H9 (cell line): ENCODE measurements at regions not wholly inside any gene's neighbourhood (a gene's known extent, or its start where the extent isn't known, plus 50 kb on each side); places are given as distances from the start of the nearest gene placed in this dataset.

ENCODE experiments used
- DNase-seq: peaks from one replicate; pipeline ENCODE4 v3.0.0-alpha.2; 2017
- H2AFZ ChIP-seq: one replicate; pipeline ENCODE4 v1.6.1; 2013; ENCODE audit warnings: mild to moderate bottlenecking, low read length, control low read depth, moderate library complexity
- H2AK5ac ChIP-seq: 2 replicates; pipeline ENCODE4 v1.6.1; 2013; ENCODE audit warnings: low read length, control low read depth, mixed read lengths; ENCODE audit not compliant: insufficient read length
- H2BK120ac ChIP-seq: one replicate; pipeline ENCODE4 v1.6.1; 2013; ENCODE audit warnings: low read depth, mild to moderate bottlenecking, low read length, control low read depth, inconsistent platforms; ENCODE audit not compliant: poor library complexity, severe bottlenecking
- H2BK12ac ChIP-seq: 2 replicates; pipeline ENCODE4 v1.6.1; 2013; ENCODE audit warnings: low read length, control low read depth, mixed read lengths, low read depth; ENCODE audit not compliant: insufficient read length
- H2BK15ac ChIP-seq: 2 replicates; pipeline ENCODE4 v1.6.1; 2013; ENCODE audit warnings: low read depth, low read length, control low read depth
- H2BK20ac ChIP-seq: one replicate; pipeline ENCODE4 v1.6.1; 2013; ENCODE audit warnings: low read depth, mild to moderate bottlenecking, low read length, control low read depth, inconsistent platforms; ENCODE audit not compliant: poor library complexity, severe bottlenecking
- H2BK5ac ChIP-seq: 2 replicates; pipeline ENCODE4 v1.6.1; 2013; ENCODE audit warnings: low read length, control low read depth, mixed read lengths; ENCODE audit not compliant: insufficient read length
- H3K14ac ChIP-seq: 2 replicates; pipeline ENCODE4 v1.6.1; 2013; ENCODE audit warnings: low read length, control low read depth; ENCODE audit not compliant: insufficient read depth
- H3K18ac ChIP-seq: 2 replicates; pipeline ENCODE4 v1.6.1; 2013; ENCODE audit warnings: low read depth, mild to moderate bottlenecking, mixed read lengths, low read length, control low read depth; ENCODE audit not compliant: insufficient read length
- H3K23ac ChIP-seq: 2 replicates; pipeline ENCODE4 v1.6.1; 2013; ENCODE audit warnings: low read length, control low read depth, mixed read lengths, low read depth; ENCODE audit not compliant: insufficient read length
- H3K23me2 ChIP-seq: 2 replicates; pipeline ENCODE4 v1.6.1; 2013; ENCODE audit warnings: low read depth, mild to moderate bottlenecking, mixed read lengths, low read length, control low read depth; ENCODE audit not compliant: insufficient read length, poor library complexity, severe bottlenecking
- H3K27ac ChIP-seq: 2 replicates; pipeline ENCODE4 v1.5.1; 2013; ENCODE audit warnings: low read length, control low read depth, mixed read lengths, low read depth; ENCODE audit not compliant: insufficient read length
- H3K27me3 ChIP-seq: 2 replicates; pipeline ENCODE4 v1.6.1; 2013; ENCODE audit warnings: low read length, control low read depth, inconsistent platforms; ENCODE audit not compliant: insufficient read depth
- H3K4ac ChIP-seq: 2 replicates; pipeline ENCODE4 v1.6.1; 2013; ENCODE audit warnings: low read depth, mild to moderate bottlenecking, control low read depth, inconsistent platforms, low read length, moderate library complexity
- H3K4me1 ChIP-seq: 2 replicates; pipeline ENCODE4 v1.6.1; 2013; ENCODE audit warnings: low read length, control low read depth, inconsistent platforms; ENCODE audit not compliant: insufficient read depth
- H3K4me2 ChIP-seq: 2 replicates; pipeline ENCODE4 v1.6.1; 2013; ENCODE audit warnings: low read length, control low read depth, mixed read lengths; ENCODE audit not compliant: insufficient read length, insufficient read depth
- H3K56ac ChIP-seq: 2 replicates; pipeline ENCODE4 v1.6.1; 2013; ENCODE audit warnings: low read depth, mild to moderate bottlenecking, mixed read lengths, low read length, control low read depth; ENCODE audit not compliant: insufficient read length
- H3K79me1 ChIP-seq: 2 replicates; pipeline ENCODE4 v1.6.1; 2013; ENCODE audit warnings: low read depth, mild to moderate bottlenecking, moderate library complexity, low read length, control low read depth, inconsistent platforms; ENCODE audit not compliant: insufficient read depth, poor library complexity, severe bottlenecking
- H3K79me2 ChIP-seq: 2 replicates; pipeline ENCODE4 v1.6.1; 2013; ENCODE audit warnings: low read length, control low read depth, inconsistent platforms; ENCODE audit not compliant: insufficient read depth
- H3K9ac ChIP-seq: 2 replicates; pipeline ENCODE4 v1.6.1; 2013; ENCODE audit warnings: low read length, control low read depth, mixed read lengths; ENCODE audit not compliant: insufficient read length; ENCODE audit errors: extremely low read depth
- H3K9me3 ChIP-seq: one replicate; pipeline ENCODE4 v1.6.1; 2013; ENCODE audit warnings: low read depth, low read length, inconsistent platforms; ENCODE audit not compliant: control insufficient read depth
- H3T11ph ChIP-seq: one replicate; pipeline ENCODE4 v1.6.1; 2013; ENCODE audit warnings: mild to moderate bottlenecking, low read length, control low read depth, inconsistent platforms
- H4K20me1 ChIP-seq: one replicate; pipeline ENCODE4 v1.6.1; 2013; ENCODE audit not compliant: control insufficient read depth, insufficient read length, insufficient read depth
- H4K5ac ChIP-seq: 2 replicates; pipeline ENCODE4 v1.6.1; 2013; ENCODE audit warnings: low read depth, mild to moderate bottlenecking, mixed read lengths, low read length, control low read depth; ENCODE audit not compliant: insufficient read length
- H4K8ac ChIP-seq: replicated peaks from 2 replicates; pipeline ENCODE4 v1.6.1; 2013; ENCODE audit warnings: low read length, control low read depth, mixed read lengths, low read depth; ENCODE audit not compliant: insufficient read length
- H4K91ac ChIP-seq: 2 replicates; pipeline ENCODE4 v1.6.1; 2013; ENCODE audit warnings: low read depth, mild to moderate bottlenecking, moderate library complexity, mixed read lengths, low read length, control low read depth; ENCODE audit not compliant: insufficient read length
- H3K27ac Mint-ChIP-seq, 3 experiments: 2 replicates in 2 of 3; 3 replicates in 1 of 3; pipeline ENCODE4 v1.8.0; 2020 to 2021; ENCODE audit warnings: mixed read lengths in 3 of 3, mild to moderate bottlenecking in 1 of 3, moderate library complexity in 1 of 3
- H3K27me3 Mint-ChIP-seq: 2 replicates; pipeline ENCODE4 v1.8.0; 2021; ENCODE audit warnings: low read depth, mild to moderate bottlenecking, moderate library complexity, mixed read lengths
- H3K36me3 Mint-ChIP-seq, 3 experiments: 2 replicates in 2 of 3; 3 replicates in 1 of 3; pipeline ENCODE4 v1.8.0; 2020 to 2021; ENCODE audit warnings: low read depth in 3 of 3, mixed read lengths in 3 of 3; ENCODE audit not compliant: insufficient read depth in 1 of 3
- H3K4me1 Mint-ChIP-seq, 2 experiments: 2 replicates each; pipeline ENCODE4 v1.8.0; 2020; ENCODE audit warnings: mixed read lengths in 2 of 2
- H3K4me3 Mint-ChIP-seq, 2 experiments: 2 replicates in 1 of 2; 3 replicates in 1 of 2; pipeline ENCODE4 v1.8.0; 2020 to 2021; ENCODE audit warnings: mild to moderate bottlenecking in 2 of 2, mixed read lengths in 2 of 2, moderate library complexity in 1 of 2
- H3K9me3 Mint-ChIP-seq, 2 experiments: 2 replicates in 1 of 2; 3 replicates in 1 of 2; pipeline ENCODE4 v1.8.0; 2020; ENCODE audit warnings: mild to moderate bottlenecking in 2 of 2, mixed read lengths in 2 of 2, moderate library complexity in 1 of 2
- WGBS: extraction: QIAGEN DNeasy Blood & Tissue Kit; methylation state at CpG from one replicate; pipeline ENCODE4 v1.1.7; 2013; ENCODE audit warnings: missing lambda C conversion rate, low lambda C conversion rate, mixed read lengths; ENCODE audit not compliant: insufficient read length; ENCODE audit errors: extremely low coverage; 5-methylcytosine and 5-hydroxymethylcytosine counted together
- TF ChIP-seq, protein P1 (sequence below): fragments of 200-600 bp; sonication (generic); conservative IDR thresholded peaks from 3 replicates; pipeline ENCODE4 v1.8.0; 2021; ENCODE audit warnings: antibody characterized with exemption, mild to moderate bottlenecking

- no peak for DNase-seq
- Histone ChIP-seq H3K23me2 (no peaks in the 10 kb centered on the region), H3K18ac (no peak overlapping the region), H4K20me1 (no peaks in the 10 kb centered on the region), H3K9me3 (no peaks in the 10 kb centered on the region), H2BK120ac (no peak overlapping the region), H2AFZ (no peak overlapping the region), H4K8ac (no peak overlapping the region), H3K79me2 (no peaks in the 10 kb centered on the region), H3K56ac (no peak overlapping the region), H4K5ac (no peak overlapping the region), H3K9ac (no peak overlapping the region), H4K91ac (no peak overlapping the region), H3K14ac (no peak overlapping the region), H2BK5ac (no peak overlapping the region), H3K79me1 (no peaks in the 10 kb centered on the region), H2BK20ac (no peak overlapping the region), H2AK5ac (no peak overlapping the region), H3K27ac (no peak overlapping the region), H3K23ac (no peak overlapping the region), H3T11ph (no peak overlapping the region), H2BK12ac (no peak overlapping the region), H2BK15ac (no peak overlapping the region), H3K27me3 (no peaks in the 10 kb centered on the region), H3K4ac (no peak overlapping the region), H3K4me1 (no peaks in the 10 kb centered on the region), H3K4me2 (no peak overlapping the region)
- Mint-ChIP-seq H3K4me3 (no peak overlapping the region), H3K9me3 (no peaks in the 10 kb centered on the region), H3K4me1 (peaks cover 12 to 13% of the 10 kb centered on the region in 2 experiments), H3K36me3 (no peaks in the 10 kb centered on the region), H3K27ac (no peak overlapping the region), H3K27me3 (no peaks in the 10 kb centered on the region)
- no CpG with 5 or more reads among the region's 2 CpGs for WGBS
- TF ChIP-seq, protein P1, sequence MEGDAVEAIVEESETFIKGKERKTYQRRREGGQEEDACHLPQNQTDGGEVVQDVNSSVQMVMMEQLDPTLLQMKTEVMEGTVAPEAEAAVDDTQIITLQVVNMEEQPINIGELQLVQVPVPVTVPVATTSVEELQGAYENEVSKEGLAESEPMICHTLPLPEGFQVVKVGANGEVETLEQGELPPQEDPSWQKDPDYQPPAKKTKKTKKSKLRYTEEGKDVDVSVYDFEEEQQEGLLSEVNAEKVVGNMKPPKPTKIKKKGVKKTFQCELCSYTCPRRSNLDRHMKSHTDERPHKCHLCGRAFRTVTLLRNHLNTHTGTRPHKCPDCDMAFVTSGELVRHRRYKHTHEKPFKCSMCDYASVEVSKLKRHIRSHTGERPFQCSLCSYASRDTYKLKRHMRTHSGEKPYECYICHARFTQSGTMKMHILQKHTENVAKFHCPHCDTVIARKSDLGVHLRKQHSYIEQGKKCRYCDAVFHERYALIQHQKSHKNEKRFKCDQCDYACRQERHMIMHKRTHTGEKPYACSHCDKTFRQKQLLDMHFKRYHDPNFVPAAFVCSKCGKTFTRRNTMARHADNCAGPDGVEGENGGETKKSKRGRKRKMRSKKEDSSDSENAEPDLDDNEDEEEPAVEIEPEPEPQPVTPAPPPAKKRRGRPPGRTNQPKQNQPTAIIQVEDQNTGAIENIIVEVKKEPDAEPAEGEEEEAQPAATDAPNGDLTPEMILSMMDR = no peak
These were observed 445.7 kb upstream of the CLINT1 start for GRCh38 chr5:158304607-158305006.
